NCI-H2107 treated with DMSO at 0.1 percent for 48 hours (cell line): ENCODE measurements at regions not wholly inside any gene's neighbourhood (a gene's known extent, or its start where the extent isn't known, plus 50 kb on each side); places are given as distances from the start of the nearest gene placed in this dataset.

Experiments
- DNase-seq: peaks from one replicate; lab custom pipeline; 2025; ENCODE audit not compliant: unreplicated experiment; lab: John Stamatoyannopoulos, UW

DNA sequence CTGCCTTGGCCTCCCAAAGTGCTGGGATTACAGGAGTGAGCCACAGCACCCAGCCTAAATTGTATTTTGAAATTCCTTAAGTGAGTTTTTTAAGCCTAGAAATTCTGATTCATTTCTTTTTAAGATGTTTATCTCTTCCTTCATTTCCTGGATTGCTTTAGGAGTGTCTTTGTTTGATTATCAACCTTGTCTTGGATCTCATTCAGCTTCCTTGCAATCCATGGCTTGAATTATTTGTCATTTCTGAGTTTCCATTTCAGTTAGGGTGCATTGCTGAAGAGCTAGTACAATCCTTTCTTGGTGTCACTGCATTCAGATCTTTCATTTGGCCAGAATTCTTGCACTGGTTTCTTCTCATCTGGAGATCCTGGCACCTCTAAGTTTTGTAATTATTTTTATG lies 606.4 kb upstream of the ZNF804A start:
- DNase-seq, result no peak

DNA sequence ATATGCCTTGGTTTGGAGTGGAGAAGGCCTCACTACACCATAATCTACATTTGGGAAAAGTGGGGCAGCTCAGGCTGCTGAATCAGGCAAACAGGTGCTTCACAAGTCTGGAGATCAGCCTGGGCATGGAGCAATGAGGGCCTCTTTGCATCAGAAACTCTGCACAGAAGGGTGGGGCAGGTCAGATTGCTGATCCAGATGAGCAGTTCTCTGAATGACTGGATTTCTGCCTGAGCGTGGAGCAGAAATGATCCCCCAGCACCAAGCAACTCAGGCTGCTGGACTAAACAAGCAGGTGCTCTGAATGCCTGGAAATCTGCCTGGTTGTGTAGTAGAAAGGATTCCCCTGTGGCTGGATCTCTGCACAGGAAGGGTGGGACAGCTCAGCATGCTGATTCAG lies 605.3 kb upstream of the ZNF804A start:
- no peak for DNase-seq

DNA sequence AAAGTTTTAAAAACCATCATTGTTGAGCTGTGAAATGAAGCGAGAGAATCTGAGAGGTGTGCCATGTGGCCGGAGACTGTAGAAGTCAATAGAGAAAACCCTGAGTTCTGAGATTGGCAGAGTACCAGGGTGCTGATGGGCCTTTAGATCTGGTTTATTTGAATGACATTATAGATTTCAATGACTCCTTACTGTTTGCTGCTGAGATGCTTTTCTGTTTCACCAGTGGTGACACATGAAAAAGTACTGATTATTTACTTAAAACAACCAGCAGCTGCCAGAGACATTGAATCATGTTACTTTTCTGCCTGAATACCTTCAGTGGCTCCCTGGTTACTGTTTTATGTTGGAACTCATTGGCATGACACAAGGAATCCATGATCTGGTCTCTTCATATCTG lies 602.7 kb upstream of the ZNF804A start:
- peak; percentile 11 for DNase-seq

DNA sequence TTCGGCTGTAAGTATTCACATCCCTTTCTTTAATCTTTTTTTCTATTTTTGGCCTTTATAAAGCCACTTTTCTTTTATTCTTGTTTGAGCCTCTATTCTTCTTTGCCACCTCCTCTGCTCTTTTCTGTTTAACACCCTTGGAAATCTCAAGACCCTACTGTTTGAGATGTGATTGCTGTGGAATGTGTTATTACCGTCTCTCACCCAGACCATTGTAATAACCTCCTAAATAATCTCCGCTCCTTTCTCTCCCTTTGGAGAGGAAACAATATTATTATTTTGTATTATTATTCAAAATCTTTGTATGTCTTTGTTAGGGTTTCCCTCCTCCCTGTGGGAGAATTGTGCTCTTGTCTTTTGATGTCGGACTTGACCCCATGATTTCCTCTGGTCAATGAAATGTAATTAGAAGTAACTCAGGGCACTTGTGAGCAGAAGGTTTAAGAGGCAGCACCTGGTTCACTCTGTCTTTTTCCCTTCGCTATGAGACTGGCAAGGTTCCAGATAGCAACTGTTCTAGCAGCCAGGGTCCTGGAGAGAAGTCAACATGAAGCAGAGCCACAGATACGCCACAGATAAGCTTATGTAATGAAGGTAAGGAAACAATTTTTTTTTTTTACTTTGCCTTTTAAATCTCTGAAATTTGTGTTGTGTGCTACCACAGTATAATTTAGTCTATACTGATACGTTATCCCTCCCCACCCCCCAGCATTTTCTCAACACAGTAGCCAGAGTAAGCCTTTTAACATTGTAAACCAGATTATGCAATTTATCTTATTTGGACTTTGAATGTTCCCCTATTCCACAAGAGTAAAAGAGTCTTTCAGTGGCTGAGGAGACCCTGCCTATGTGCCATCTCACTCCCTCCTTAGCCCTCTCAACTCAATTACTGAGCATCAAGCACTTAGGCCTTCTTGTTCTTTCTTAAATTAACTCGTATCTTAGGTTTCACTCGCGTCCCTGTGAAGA lies 601.2 kb upstream of the ZNF804A start:
- DNase-seq, result peak; percentile 22

DNA sequence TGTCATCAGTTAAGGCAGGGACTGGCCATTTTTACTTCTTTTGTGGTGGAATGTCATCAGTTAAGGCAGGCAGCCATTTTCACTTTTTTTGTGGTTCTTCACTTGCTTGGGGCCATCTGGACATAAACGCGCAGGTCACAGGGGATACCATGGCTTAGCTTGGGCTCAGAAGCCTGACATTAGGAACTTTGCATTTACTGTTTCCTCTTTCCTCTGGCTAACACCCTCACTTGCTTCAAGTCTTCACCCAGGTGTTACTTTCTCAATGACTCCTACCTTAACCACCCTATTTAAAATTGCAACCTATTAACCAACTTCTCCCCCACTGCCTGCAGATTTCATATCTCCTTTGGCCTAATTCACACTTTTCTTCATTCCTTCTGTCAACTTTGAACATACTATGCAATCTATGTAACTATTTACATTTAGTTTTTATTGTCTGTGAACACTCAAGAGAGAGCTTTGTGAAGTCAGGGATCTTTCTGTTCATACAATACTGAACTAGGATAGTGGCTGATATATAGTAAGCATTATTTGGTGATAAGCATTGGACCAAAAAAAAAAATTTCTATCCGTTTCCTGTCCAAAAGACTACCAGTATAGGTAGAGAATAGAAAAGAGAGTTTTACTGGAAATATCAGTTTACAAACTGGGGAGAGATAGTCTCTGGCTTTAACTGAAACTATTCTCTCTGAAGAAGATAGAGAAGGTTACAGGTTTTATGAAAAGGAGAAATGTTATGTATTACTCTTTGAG lies 600.1 kb upstream of the ZNF804A start:
- DNase-seq, result no peak

GRCh38 chr2:183998797-183999190 lies 599.5 kb upstream of the ZNF804A start:
- DNase-seq, result no peak

DNA sequence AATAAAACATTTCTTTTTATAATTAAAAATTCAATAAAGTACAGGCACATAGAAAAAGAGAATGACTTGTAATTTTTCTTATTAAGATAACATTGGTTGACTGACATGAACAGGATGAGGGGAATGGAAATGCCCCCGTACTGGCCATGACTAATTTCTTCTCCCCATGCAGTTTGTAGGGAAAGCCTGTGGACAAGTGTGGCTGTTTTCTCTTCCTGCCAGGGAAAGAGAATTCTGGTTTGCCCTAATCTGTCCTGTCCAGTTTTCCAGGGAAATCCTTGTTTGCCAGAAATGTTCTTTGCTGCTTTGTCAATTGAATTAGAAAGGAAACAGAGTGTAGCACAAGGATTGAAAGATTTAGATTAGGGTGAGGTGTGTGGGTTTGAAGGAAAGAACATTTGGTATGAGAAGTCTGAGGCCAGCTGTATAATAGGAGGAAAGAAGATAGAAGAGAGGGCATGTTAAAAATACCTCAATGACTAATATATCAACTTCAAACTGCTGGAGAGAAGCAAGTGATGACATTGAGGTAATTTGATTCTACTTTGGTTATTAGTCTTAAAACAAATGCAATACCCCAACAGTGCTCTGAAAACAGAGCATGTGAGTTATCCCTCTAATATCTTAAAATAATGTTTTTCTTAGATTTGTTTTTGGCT lies 593.9 kb upstream of the ZNF804A start:
- DNase-seq, result no peak

- no peak for DNase-seq
Measured at GRCh38 chr2:184004948-184005672, 593.2 kb upstream of the ZNF804A start.

DNA sequence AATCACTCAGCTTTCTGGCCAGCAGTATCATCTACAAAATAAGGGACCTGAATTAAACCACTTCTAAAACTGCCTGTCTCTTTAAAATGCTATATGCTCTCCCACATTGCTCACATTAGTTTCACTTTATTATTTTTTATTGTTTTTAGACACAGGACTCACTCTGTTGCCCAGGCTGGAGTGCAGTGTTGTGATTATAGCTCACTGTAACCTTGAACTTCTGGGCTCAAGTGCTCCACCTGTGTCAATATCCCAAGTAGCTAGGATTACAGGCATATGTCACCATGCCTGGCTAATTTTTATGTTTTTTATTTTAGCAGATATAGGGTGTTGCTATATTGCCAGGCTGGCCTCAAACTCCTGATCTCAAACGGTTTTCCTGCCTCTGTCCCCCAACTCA lies 591.3 kb upstream of the ZNF804A start:
- peak; percentile 4 for DNase-seq

DNA sequence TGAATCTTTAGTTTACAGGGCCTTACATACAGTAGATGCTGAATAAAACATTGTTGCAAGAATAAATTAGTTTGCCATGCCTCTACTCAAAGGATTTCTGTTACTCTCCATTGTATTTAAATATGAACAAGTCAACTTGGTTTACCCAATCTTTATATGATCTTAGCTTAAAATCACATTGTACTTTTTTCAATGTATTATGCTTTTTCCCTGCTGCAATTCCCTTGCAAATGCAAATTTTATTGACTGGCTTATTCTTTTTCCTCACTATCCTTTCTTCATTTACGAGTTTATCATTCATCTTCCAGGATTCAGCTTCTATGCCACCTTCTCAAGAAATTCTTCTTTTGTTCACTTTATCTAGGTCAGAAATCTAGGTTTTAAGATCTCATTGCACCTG lies 571.4 kb upstream of the ZNF804A start:
- DNase-seq, result no peak

DNA sequence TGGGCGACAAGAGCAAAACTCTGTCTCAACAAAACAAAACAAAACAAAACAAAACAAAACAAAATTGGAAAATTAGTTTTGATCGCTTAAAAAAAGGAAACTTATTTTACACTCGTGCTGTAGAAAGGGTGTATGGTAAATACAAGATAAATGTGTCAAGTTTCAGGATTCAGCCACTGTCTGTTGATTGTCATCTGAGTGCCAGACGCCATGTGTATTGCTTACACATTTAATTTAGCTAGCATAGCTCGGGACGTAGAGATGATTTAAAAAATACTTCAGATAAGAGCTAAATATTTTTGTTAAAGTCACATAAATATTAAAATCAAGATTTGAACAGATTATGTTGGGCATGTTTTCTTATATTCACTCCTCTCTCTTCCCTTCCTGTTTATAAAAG lies 568.1 kb upstream of the ZNF804A start:
- no peak for DNase-seq

- no peak for DNase-seq
Measured at GRCh38 chr2:184030989-184031388, 567.3 kb upstream of the ZNF804A start.

DNA sequence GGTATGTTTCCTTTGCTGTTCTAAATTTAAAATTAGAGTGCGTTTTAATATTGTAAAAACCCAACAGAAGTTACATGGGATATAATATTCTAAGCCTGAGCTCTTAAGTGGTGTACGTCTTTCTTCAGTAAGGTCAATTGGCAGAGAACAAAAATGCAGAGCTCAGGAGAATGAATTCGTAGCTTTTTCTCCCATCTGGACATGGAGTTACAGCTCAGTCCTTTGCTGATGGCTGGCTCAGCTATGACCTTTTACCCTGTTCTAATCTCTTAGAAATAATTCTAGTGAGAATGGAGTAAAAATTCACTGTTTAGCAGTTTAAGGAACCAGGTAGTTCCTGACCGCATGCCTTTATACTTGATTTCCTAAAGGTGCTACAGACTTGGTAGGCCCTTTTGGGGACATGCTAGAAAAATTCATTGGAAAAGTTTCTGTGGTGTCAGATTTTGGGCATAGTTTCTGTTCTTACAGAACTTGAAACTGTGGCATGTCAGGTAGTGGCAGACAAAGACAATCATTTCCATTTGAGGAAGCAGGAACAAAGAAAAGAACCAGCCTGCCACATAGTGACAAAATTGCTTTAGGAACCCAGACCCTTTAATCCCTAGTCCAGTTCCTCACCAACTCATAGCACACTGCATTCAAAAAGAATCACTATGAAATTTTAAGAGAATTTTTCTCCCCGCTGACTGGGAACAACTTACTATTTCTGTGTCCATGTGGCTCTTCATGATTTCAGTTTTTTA lies 566.8 kb upstream of the ZNF804A start:
- DNase-seq, result no peak

GRCh38 chr2:184032983-184033382 lies 565.3 kb upstream of the ZNF804A start:
- no peak for DNase-seq

DNA sequence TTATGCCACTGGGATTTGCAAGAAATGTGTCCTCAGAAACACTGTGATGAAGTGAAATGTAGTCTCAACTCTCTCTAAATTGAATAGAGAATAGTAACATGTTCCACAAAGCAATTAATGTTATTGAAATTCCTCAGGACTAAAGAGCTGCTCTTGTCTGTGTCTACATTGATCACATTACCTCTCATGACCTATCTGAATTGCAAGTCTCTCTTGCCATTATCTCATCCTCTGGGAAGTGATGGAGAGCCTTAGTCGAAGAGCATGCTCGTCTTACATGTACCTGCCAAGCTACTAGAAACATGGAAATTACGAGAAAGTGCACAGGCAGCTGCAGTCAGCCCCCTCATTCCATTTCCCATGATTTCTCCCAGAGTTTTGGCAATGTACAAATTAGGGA lies 561.1 kb upstream of the ZNF804A start:
- no peak for DNase-seq

- DNase-seq, result no peak
Measured at GRCh38 chr2:184039493-184039892, 558.8 kb upstream of the ZNF804A start.

DNA sequence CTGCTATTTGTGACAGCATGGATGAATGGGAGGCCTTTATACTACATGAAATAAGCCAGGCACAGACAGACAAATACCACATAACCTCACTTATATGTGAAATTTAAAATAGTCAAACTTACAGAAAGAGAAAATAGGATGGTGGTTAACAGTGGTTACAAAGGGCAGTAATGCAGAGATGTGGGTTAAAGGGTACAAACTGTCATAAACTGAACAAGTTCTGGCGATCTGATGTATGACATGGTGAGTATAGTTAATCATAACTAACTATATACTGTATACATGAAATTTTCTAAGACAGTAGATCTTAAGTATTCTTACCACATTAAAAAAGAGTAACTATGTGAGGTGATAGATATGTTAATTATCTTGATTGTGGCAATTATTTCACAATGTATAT lies 558.1 kb upstream of the ZNF804A start:
- DNase-seq, result no peak

DNA sequence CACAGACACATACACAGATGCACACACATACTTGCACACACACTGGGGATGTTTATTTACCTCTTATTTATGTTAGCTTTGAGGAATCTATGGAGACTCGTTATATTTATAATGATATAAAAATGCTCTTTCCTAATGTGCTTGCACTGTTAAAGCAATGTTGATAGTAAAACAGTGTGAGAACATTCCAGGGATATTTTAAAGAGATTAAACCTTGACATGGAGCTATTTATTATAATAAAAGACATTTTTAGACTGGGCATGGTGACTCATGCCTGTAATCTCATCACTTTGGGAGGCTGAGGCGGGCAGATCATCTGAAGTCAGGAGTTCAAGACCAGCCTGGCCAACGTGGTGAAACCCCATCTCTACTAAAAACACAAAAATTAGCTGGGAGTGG lies 557.3 kb upstream of the ZNF804A start:
- no peak for DNase-seq

DNA sequence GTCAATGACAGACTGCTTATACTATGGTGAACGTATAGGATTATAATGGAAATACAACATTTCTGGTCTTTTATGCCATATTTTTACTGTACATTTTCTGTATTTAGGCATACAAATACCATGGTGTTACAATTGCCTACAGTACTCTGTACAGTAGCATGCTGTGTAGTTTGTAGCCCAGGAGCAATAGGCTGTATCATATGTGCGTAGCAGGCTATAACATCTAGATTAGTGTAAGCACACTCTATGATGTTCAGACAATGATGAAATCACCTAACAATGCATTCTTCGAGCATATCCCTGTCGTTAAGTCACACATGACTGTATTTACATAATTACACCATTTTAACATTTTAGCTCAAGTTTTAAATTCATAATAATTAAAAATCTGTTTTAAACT lies 556.6 kb upstream of the ZNF804A start:
- DNase-seq, result no peak

GRCh38 chr2:184047536-184047935 lies 550.8 kb upstream of the ZNF804A start:
- no peak for DNase-seq
